ENCODE measurements at regions not wholly inside any gene's neighbourhood (a gene's known extent, or its start where the extent isn't known, plus 50 kb on each side); places are given as distances from the start of the nearest gene placed in this dataset.

GRCh38 chr6:105539911-105540310 is 137.0 kb upstream of the PREP start:
- H3K27me3 ChIP-seq = no peaks in the 10 kb centered on the region
- no peak for DNase-seq (ENCODE audit: low spot score in 2 of 2)

GRCh38 chr6:105537981-105538578 is 135.2 kb upstream of the PREP start:
- Histone ChIP-seq H3K27ac (no peak overlapping the region), H3K27me3 (no peaks in the 10 kb centered on the region), H3K36me3 (peaks cover 0 to 2% (median 0%) of the 10 kb centered on the region in 3 donors), H3K4me3 (no peak overlapping the region), H3K9me3 (no peaks in the 10 kb centered on the region), H3K4me1 (no peaks in the 10 kb centered on the region)
- TF ChIP-seq POLR2A (IDR thresholded peaks at IDR 0.05) (no peak), CTCF (IDR thresholded peaks at IDR 0.05) (no peak), EP300 (IDR thresholded peaks at IDR 0.05) (no peak)
- no peak for DNase-seq (ENCODE audit: low spot score in 2 of 2)
- 82 to 94% methylated on average over 2 of the region's 2 CpGs for WGBS, 2 donors

More at GRCh38 chr6:105539911-105540310, 137.0 kb upstream of the PREP start:
- no peaks in the 10 kb centered on the region for H3K9me3 ChIP-seq
- H3K4me1 ChIP-seq = no peaks in the 10 kb centered on the region
- no peak for TF ChIP-seq CTCF (IDR thresholded peaks at IDR 0.05)
- no peak for TF ChIP-seq EP300 (IDR thresholded peaks at IDR 0.05)
- no peak for TF ChIP-seq POLR2A (IDR thresholded peaks at IDR 0.05)
- no peak overlapping the region for H3K27ac ChIP-seq
- H3K36me3 ChIP-seq = peaks cover 0 to 2% (median 0%) of the 10 kb centered on the region in 3 donors
- H3K4me3 ChIP-seq = no peak overlapping the region
- WGBS, 2 donors = 95 to 98% methylated on average over 5 of the region's 5 CpGs

GRCh38 chr6:105536961-105537360 is 134.1 kb upstream of the PREP start:
- DNase-seq (ENCODE audit: low spot score in 2 of 2) = no peak
- Histone ChIP-seq H3K36me3 (peaks cover 0 to 2% (median 0%) of the 10 kb centered on the region in 3 donors), H3K27me3 (no peaks in the 10 kb centered on the region), H3K4me1 (no peaks in the 10 kb centered on the region), H3K4me3 (no peak overlapping the region), H3K9me3 (no peaks in the 10 kb centered on the region), H3K27ac (no peak overlapping the region)
- TF ChIP-seq POLR2A (IDR thresholded peaks at IDR 0.05) (no peak), EP300 (IDR thresholded peaks at IDR 0.05) (no peak), CTCF (IDR thresholded peaks at IDR 0.05) (no peak)
- WGBS, 2 donors = 48 to 50% methylated on average over 3 of the region's 3 CpGs

- H3K4me1 ChIP-seq = no peaks in the 10 kb centered on the region
- no peak for DNase-seq (ENCODE audit: low spot score in 2 of 2)
- no peak overlapping the region for H3K27ac ChIP-seq
- H3K36me3 ChIP-seq = peaks cover 0 to 2% (median 0%) of the 10 kb centered on the region in 3 donors
- no peaks in the 10 kb centered on the region for H3K27me3 ChIP-seq
- H3K9me3 ChIP-seq = no peaks in the 10 kb centered on the region
- no peak overlapping the region for H3K4me3 ChIP-seq
- 86% methylated on average over 3 of the region's 3 CpGs for WGBS, 2 donors
- no peak for TF ChIP-seq CTCF (IDR thresholded peaks at IDR 0.05)
Measured at GRCh38 chr6:105533301-105533700, 130.4 kb upstream of the PREP start.

GRCh38 chr6:105526225-105526872 is 123.5 kb upstream of the PREP start:
- no peak for TF ChIP-seq CTCF (IDR thresholded peaks at IDR 0.05)
- TF ChIP-seq EP300 (IDR thresholded peaks at IDR 0.05) = no peak
- no peak for TF ChIP-seq POLR2A (IDR thresholded peaks at IDR 0.05)
- 87 to 90% methylated on average over 2 of the region's 2 CpGs for WGBS, 2 donors
- Histone ChIP-seq H3K4me1 (no peaks in the 10 kb centered on the region), H3K4me3 (no peak overlapping the region), H3K27me3 (no peaks in the 10 kb centered on the region), H3K9me3 (peaks cover 0 to 7% (median 3%) of the 10 kb centered on the region in 4 donors), H3K36me3 (no peaks in the 10 kb centered on the region), H3K27ac (no peak overlapping the region)
- DNase-seq (ENCODE audit: low spot score in 2 of 2) = no peak
